D721Med (cell line): ENCODE measurements at regions not wholly inside any gene's neighbourhood (a gene's known extent, or its start where the extent isn't known, plus 50 kb on each side); places are given as distances from the start of the nearest gene placed in this dataset.

Source experiments
- DNase-seq: peaks from one replicate; pipeline ENCODE4 v3.0.0; 2011; ENCODE audit warnings: low spot score; ENCODE audit not compliant: insufficient read length
- FAIRE-seq: peaks from 2 replicates; lab custom pipeline; 2011; peaks lifted over from hg19 to GRCh38; lab: Jason Lieb, UNC
- TF ChIP-seq, protein P1 (sequence below): IDR thresholded peaks from 2 replicates; pipeline ENCODE4 v1.5.1; 2012; ENCODE audit warnings: mild to moderate bottlenecking, control low read depth; ENCODE audit not compliant: insufficient read depth; ENCODE audit errors: missing control alignments

DNA sequence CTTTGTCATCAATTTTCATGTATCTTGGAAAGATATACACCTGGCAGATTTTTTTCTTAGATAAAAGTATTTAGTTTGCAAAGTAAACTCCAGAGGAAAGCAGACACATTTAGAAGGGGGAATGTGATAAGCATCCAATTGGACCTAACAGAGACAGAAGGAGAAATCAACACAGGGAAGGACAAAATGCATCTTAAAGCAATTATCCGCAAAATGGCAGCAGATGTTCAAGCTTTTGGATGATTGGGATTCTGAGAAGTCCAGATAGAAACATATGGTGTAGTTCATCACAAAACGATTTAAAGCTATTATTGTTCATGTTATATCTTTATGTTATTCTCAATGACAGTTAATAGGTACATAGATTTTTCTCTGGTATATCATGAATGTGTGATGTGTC, 1153.1 kb upstream of the B3GALT2 start:
- peak; percentile 99 for FAIRE-seq
- TF ChIP-seq, protein P1, sequence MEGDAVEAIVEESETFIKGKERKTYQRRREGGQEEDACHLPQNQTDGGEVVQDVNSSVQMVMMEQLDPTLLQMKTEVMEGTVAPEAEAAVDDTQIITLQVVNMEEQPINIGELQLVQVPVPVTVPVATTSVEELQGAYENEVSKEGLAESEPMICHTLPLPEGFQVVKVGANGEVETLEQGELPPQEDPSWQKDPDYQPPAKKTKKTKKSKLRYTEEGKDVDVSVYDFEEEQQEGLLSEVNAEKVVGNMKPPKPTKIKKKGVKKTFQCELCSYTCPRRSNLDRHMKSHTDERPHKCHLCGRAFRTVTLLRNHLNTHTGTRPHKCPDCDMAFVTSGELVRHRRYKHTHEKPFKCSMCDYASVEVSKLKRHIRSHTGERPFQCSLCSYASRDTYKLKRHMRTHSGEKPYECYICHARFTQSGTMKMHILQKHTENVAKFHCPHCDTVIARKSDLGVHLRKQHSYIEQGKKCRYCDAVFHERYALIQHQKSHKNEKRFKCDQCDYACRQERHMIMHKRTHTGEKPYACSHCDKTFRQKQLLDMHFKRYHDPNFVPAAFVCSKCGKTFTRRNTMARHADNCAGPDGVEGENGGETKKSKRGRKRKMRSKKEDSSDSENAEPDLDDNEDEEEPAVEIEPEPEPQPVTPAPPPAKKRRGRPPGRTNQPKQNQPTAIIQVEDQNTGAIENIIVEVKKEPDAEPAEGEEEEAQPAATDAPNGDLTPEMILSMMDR: no peak
- no peak for DNase-seq

DNA sequence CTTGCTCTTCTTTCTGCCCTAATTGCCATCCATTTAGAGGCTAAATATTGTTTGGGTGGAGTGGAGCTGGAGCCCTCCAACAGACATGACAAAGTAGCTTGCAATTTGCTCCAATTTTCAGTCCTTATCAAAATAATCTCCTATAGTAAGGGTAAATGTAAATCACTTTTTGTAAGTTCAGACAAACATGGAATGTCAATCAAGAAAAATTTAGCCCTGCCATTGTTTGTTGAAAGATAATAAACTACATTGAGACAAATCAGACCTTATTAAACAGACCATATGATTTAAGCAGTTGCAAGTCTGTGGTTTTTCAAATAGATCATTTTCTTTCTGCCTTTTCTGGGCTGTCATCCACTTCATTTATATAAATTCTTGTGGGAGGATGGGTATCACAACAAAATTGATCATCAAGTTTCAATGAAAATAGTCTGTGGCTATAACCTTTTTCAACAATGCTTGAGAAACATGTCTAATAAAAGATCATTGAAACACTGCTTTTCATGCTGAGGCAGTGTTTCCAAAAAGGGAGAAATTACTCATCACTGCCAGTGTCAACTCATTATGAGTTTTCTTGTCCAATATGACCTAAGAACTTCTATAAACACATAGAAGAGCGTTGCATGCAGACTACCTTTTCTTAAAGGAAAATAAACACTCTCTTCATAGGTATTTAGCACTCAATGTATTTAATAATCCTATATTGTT, 1152.0 kb upstream of the B3GALT2 start:
- TF ChIP-seq, protein P1: no peak
- DNase-seq (no peak), FAIRE-seq (peak; percentile 66)

DNA sequence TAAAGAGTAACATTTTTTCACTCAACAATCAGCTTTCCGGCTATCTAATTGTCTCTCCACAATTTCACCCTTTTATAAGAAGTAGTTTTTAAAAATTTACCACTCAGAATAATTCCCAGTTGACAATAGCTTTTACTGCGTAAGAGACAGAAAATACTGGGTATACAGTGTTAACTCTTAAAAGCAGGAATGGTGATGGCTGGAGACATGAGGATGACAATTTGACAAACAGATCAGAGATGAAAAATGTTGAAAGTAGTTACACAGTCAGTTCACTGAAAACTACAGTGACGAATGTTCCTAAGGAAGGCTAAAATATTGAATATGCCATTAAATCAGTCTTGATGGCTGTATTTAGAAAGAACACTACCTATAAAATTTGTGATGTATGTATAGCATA, 1146.8 kb upstream of the B3GALT2 start:
- TF ChIP-seq, protein P1: no peak
- DNase-seq: no peak
- FAIRE-seq: peak; percentile 69

DNA sequence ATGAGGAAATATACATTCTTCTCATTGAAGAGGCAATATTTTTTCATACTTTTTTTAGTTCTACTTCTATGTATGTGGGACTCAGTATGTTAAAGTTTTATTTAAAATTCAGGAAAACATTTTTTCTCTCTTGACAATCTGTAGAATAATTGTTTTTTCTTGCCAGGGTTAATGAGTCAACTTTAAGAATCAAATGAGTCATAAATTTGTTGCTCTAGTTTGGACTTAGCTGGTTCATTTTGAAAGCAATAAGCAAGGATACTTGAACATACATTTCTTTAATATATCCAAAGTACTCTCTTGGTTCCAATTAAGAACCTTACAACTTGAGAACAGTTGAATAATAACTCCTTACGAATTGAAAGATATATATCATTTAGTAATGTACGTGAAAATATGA, 1145.3 kb upstream of the B3GALT2 start:
- FAIRE-seq (peak; percentile 71), DNase-seq (no peak)
- TF ChIP-seq, protein P1: no peak

DNA sequence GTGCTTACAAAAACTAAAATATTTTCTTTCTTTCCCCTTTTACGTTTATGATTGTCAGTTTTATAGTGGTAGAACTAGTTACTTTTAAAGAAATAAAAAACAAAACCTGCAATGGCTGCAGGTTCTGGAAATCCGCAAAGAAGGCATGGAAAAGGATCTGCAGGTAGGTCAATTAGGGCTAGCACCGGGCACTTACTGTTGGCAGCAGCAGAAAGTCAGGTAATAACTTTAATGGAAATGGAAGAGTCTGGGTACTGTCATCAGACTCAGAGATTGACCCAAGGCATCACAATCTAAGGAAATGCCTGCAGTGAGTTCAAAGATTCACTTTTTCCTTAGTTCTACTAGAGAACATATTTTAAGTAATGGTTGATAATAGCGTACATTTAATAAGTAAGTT, 1136.3 kb upstream of the B3GALT2 start:
- FAIRE-seq (peak; percentile 29), DNase-seq (no peak)
- TF ChIP-seq, protein P1: no peak

DNA sequence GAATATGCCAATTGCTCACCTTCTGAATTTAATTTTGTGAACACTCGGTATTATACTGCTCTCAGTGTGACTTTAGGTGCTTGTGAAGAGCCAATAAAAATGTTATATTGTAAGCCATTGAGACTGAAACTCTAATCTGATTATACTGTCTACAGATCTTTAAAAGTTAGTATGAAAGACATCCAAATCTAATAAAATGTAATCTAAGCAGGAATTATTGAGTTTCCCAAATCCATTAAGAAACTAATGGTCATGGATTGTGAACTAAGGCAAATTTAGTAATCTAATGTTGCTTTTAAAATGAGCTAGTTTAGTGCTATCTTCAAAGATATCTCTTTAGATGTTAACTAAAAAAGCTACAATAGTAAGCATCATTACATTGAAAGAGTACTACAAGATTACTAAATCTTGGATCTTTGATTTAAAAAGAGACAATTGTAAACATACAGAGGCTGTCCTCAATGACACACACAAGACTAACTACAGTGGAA, 1132.4 kb upstream of the B3GALT2 start:
- FAIRE-seq (peak; percentile 91), DNase-seq (no peak)
- TF ChIP-seq, protein P1: no peak

DNA sequence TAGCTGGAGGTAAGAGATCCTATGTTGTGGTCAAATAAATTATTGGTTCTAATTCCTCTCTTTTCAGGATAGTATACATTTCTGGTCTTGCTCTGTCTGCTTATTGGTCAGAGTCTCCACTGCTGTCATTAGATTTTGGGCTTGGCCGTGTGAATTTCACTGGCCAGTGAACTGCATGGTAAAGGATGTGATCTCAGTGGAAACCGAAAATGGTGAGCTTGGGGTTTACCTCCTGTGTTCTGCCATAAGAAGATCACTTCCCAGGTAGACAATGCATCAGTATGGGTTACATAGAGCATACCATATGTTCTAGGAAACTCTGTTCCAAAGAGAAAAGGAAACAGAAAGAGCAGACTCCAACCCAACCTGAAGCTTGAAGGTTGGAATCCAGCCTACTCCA, 1123.3 kb upstream of the B3GALT2 start:
- TF ChIP-seq, protein P1: no peak

More for the DNA sequence above, 1123.3 kb upstream of the B3GALT2 start:
- FAIRE-seq (peak; percentile 67), DNase-seq (no peak)
